ENCODE measurements at regions not wholly inside any gene's neighbourhood (a gene's known extent, or its start where the extent isn't known, plus 50 kb on each side); places are given as distances from the start of the nearest gene placed in this dataset.

DNA sequence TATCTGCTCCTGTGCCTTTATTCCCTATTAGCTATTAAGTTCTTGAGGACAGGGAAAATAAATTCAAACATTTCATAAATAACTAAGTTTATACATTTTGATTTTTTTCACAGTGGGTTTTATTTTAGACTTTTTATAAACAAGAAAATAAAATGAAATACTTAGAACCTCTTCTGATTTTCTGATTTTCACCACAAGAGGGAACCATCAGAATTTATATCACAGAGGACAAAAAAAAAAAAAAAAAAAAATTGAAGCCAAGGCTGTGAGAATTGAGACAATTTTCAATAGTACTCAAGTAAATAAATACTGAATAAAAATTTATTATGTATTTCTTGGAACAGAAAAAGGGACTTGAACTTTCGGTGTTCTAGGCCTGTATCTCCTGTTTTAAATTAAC is 288.1 kb downstream of the SH3BGRL start:
- DNase-seq (ENCODE audit: low spot score): peak; percentile 7

DNA sequence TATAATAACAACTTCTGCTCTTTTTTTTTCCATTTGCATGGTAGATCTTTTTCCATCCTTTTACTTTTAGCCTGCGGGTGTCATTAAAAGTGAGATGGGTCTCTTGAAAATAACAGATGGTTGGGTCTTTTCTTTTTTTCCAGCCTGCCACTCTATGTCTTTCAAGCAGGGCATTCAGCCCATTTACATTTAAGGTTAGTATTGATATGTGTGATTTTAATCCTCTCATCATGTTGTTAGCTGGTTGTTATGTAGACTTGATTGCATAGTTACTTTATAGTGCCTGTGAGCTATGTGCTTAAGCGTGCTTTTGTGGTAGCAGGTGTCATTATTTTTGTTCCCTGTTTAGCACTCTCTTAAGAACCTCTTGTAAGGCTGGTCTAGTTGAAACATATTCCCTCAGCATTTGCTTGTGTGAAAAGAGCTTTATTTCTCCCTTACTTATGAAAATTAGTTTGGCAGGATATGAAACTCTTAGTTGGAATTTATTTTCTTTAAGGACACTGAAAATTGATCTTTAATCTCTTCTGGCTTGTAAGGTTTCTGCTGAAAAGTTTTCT is 326.1 kb downstream of the SH3BGRL start:
- DNase-seq (ENCODE audit: low spot score): no peak

DNA sequence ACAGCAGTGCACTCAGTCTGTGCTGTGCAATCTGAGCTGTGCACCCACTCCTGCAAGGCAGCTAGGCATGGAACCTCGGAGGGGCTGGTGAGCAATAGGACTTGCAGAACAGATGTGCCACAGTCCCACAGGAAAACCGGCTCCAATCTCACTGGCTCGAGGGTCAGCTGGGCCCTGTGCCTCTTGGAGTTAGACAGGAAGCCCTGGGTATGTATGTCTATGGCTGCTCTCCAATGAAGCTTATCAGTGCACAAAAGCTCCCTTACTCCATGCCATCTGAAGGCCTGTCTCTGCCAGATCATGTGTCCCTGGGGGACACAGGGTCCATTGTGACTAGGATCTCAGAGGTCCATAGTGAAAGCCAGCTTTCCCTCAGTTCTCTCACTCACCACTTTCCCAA is 335.8 kb downstream of the SH3BGRL start:
- no peak for DNase-seq (ENCODE audit: low spot score)

DNA sequence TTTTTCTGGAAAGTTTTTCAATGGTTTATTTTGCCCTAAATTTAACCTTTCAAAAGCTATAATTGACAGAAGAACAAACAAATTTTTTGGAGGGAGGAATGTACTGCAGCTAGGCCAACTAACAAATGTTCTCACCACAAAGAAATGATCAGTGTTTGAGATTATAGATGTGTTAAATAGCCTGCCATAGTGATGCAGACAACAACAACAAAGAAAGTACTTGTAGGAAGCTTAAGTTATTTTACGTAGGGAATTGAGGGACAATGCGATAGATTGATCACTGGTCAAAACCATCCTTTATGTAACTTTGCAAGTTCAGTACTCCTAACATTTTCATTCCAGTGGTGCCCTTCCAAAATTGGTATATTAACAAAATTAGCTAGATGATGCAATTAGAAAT is 340.4 kb downstream of the SH3BGRL start:
- no peak for DNase-seq (ENCODE audit: low spot score)

DNA sequence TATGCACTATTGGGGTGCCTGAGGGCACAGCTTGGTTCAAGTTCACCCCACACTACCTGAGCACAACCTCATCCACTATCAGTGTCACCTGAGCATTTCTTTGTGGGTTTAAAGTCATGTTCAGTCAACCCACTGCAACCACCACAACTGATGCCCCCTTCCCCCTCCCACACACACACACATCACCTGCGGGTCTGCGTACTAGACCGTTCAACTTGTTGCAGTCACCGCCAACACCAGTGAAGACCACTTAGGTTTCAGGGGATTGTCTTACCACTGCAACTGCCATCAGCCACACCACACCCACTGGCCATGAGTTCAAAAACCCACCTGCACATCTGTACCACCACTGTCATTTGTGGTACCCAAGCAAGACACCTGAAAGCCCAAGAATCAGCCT is 355.0 kb downstream of the SH3BGRL start:
- DNase-seq (ENCODE audit: low spot score): no peak

DNA sequence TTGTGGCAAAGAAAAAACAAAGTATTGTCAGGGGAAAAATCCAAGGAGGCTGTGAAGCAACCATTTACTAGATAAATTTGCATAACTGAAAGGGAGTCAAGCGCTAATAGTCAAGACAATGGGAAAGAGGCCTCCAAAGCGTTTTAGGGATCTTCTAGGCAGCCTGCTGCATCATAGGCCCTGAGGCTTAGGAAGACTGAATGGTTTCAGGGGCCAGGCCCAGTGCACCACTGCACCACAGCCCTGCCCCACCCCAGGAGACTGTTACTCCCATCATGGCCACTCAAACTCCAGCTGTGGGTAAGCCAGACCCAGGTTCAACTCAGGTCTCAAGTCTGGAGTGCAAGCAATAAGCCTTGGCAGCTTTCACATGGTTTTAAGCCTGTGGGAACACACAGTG is 362.9 kb downstream of the SH3BGRL start:
- DNase-seq (ENCODE audit: low spot score): no peak

DNA sequence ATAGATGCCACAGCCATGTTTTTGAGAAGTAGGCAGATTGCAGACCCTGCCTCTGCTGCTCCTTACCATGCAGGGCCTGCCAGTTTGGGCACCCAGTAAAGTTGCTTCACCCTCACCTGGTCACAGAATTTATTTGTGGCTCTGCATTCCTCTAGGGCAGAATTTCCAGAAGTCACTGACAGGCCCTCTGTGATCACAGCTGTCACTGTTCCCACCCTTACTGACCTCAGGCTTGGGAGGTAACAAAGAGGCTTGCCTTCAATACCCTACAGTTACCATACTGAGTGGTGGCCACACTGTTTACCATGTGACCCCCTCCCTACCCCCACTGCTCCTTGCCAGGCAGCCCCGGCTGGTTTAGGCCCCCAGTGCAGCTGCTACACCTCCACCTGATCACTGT is 375.1 kb downstream of the SH3BGRL start:
- DNase-seq (ENCODE audit: low spot score): no peak

DNA sequence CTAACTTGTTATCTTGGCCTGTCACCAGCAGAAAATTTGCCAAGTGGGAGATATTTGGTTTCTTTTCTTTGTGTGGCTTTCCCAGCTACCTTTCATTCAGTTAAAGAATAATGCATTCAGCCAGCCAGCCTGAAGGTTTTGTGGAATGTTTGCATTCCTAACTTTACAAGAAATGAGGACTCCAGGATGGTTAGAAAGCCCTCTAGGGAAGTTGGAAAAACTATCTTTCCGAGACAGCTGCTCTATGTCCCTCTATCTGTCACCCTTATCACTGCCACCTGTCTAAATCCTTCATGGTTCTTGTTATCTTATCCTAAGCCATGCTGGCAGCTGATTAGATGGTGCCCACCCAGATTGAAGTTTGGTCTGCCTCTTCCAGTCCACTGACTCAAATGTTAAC is 384.2 kb downstream of the SH3BGRL start:
- no peak for DNase-seq (ENCODE audit: low spot score)

DNA sequence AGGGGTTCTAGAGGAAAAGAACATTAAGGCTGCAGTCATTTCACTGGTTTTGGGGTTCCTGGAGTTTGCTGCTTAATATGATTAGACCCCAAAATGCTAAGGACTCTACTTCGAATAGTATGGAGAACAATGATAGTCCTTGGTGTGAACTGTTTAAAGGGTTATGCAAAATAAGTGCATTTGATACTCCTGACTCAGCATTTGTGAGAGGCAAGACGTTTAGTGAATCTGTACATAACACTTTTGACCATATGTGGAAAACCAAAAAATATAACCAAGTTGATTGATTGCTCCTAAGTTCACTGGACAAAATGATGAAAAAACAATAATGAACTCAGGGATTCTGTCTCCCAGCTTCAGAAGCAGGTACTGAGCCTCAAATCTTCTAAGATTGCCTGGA is 414.1 kb downstream of the SH3BGRL start:
- DNase-seq (ENCODE audit: low spot score): no peak

DNA sequence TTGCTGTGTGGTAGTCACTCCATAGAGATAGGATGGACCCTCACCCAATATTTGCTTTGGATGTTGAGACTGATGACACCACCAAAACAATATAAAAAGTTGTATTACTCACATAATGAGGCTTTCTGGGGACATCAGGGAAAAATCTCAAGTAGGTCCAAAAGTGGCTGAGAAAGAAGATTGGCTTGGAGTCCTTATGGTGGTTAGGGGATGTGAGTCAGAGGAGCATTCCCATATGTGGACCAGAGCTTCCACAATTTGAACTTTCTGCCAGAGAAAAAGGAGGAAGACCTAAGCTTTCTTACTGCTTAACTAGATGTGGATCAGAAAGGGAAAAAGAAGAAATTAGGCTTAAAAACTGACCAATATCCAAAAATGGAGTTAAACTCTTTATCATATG is 460.5 kb downstream of the SH3BGRL start:
- no peak for DNase-seq (ENCODE audit: low spot score)

DNA sequence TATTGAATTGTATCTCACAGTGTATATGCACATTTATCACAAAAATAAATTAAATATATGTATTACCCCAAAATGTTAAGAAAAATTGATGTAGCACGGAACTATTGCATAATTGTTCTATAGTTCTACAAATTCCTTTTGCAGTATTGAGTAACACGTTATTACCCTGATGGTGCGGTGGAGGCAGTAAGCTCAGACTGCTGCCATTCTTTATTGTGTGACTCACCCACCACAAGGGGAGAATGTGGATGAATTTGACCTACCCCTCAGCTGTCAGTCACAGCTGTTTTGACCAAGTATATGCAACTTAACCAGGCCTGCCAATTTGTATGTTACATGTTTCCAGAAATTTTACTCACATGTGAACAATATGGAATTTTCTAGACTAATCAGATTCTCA is 506.6 kb downstream of the SH3BGRL start:
- no peak for DNase-seq (ENCODE audit: low spot score)

DNA sequence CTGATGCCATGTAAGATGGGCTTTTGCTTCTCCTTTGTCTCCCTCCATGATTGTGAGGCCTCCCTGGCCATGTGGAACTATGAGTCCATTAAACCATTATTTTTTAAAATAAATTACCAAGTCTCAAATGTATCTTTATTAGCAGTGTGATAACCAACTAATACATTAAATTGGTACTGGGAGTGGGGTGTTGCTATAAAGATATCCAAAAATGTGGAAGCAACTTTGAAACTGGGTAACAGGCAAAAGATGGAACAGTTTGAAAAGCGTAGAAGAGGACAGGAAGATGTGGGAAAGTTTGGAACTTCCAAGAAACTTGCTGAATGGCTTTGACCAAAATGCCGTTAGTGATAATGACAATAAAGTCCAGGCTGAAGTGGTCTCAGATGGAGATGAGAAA is 526.7 kb downstream of the SH3BGRL start:
- DNase-seq (ENCODE audit: low spot score): no peak

DNA sequence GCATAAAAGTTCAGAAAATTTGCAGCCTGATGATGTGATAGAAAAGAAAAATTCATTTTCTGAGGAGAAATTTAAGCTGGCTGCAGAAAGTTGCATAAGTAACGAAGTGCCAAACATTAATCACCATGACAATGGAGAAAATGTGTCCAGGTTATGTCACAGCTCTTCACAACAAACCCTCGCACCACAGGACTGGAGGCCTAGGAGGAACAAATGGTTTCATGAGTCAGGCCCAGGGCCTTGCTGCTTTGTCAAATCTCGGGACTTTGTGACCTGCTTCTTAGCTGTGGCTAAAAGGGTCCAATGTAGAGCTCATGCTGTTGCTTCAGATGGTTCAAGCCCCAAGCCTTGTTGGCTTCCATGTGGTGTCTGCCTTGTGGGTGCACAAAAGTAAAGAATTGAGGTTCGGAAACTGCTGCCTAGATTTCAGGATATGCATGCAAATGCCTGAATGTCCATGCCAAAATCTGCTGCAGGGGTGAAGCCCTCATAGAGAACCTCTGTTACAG is 527.4 kb downstream of the SH3BGRL start:
- DNase-seq (ENCODE audit: low spot score): no peak

DNA sequence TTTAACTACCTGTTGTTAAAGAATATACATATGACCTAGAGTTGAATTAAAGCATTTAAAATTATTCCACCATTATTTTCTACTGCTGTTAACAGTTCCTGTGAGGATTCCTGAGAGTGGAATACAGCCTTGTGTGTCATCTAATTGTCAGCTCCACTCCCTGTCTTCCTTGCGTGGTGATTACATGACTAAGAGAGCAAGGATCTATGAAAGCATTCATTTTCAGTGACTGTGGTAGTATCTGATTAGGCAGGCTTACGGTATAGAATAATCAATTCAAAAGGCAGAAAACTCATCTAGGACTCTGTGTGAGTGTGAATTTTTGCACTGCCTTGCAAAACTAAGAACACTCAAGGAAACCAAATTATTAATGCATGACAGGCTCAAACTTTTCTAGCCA is 577.8 kb downstream of the SH3BGRL start:
- DNase-seq (ENCODE audit: low spot score): no peak

DNA sequence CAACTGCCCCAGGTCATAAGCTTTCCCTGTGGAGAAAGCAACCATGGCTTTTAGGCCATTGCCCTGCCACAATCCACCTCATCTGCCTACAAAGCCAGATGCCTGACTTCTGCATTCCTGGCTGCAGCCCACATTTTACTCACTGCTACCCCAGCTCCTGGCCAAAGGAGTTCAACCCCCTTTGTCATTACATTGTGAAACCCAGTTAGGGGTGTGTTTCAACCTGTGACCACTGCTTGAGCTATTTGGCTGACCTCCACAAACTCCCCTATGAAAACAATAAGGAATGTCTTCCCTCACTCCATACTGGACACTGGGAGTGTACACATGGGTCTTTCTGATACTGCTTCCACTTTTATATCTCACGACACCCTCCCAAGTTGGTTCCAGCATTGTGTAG is 589.2 kb downstream of the SH3BGRL start:
- DNase-seq (ENCODE audit: low spot score): no peak
